AG04450 (cell line): ENCODE measurements at regions not wholly inside any gene's neighbourhood (a gene's known extent, or its start where the extent isn't known, plus 50 kb on each side); places are given as distances from the start of the nearest gene placed in this dataset.

Source experiments
- CTCF ChIA-PET: fragments of 300-600, 350-600 bp; formaldehyde crosslinking; extraction: SDS; loops from one replicate; lab custom pipeline; 2022; ENCODE audit warnings: antibody characterized with exemption, inconsistent platforms; lab: Charles Lee
- POLR2A ChIA-PET: fragments of 350-600 bp; formaldehyde crosslinking; extraction: SDS; loops from one replicate; lab custom pipeline; 2021; ENCODE audit warnings: antibody characterized with exemption, inconsistent platforms; lab: Yijun Ruan, JAX
- DNase-seq: peaks from one replicate; pipeline ENCODE4 v3.0.0-alpha.2; 2011; ENCODE audit warnings: low read depth, low spot score
- H3K27ac ChIP-seq: one replicate; pipeline ENCODE4 v1.5.1; 2012; ENCODE audit warnings: low read depth, low read length, control low read depth
- H3K27me3 ChIP-seq: one replicate; pipeline ENCODE4 v1.6.0; 2012; ENCODE audit warnings: low read length; ENCODE audit not compliant: control insufficient read depth, insufficient read depth
- H3K4me3 ChIP-seq: 2 replicates; pipeline ENCODE4 v1.5.1; 2011; ENCODE audit warnings: mild to moderate bottlenecking, low read depth, low read length, control low read depth
- H3K9me3 ChIP-seq: 2 replicates; pipeline ENCODE4 v1.5.1; 2012; ENCODE audit warnings: low read length; ENCODE audit not compliant: control insufficient read depth, insufficient read depth
- TF ChIP-seq, protein P1 (sequence below): IDR thresholded peaks from 2 replicates; pipeline ENCODE4 v1.5.1; 2011; ENCODE audit warnings: low read depth, low read length, control low read depth, inconsistent platforms

DNA sequence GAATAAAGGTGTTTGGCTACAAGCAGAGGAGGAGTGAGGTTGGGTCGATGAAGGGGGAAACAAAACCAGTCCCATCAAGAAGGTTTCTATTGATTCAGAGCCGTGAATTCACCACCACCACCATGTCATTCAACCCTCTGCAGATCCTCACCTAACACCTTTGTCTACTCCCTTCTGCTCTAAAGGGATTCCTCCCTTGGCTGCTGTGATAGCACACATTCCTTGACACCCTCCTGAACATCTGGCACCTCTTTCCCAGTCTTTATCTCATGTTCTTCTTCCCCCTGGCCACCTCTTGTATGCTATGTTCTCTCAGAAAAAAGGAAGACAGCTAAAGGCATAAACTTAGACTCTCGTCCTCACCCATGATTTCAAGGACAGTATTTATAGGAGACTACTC, 318.0 kb downstream of the GPAM start:
- Histone ChIP-seq H3K9me3 (peaks cover 3% of the 10 kb centered on the region), H3K27ac (no peak overlapping the region), H3K27me3 (no peaks in the 10 kb centered on the region), H3K4me3 (no peak overlapping the region)
- CTCF ChIA-PET = no interaction called here
- POLR2A ChIA-PET = no interaction called here
- TF ChIP-seq, protein P1, sequence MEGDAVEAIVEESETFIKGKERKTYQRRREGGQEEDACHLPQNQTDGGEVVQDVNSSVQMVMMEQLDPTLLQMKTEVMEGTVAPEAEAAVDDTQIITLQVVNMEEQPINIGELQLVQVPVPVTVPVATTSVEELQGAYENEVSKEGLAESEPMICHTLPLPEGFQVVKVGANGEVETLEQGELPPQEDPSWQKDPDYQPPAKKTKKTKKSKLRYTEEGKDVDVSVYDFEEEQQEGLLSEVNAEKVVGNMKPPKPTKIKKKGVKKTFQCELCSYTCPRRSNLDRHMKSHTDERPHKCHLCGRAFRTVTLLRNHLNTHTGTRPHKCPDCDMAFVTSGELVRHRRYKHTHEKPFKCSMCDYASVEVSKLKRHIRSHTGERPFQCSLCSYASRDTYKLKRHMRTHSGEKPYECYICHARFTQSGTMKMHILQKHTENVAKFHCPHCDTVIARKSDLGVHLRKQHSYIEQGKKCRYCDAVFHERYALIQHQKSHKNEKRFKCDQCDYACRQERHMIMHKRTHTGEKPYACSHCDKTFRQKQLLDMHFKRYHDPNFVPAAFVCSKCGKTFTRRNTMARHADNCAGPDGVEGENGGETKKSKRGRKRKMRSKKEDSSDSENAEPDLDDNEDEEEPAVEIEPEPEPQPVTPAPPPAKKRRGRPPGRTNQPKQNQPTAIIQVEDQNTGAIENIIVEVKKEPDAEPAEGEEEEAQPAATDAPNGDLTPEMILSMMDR = no peak
- DNase-seq = no peak

DNA sequence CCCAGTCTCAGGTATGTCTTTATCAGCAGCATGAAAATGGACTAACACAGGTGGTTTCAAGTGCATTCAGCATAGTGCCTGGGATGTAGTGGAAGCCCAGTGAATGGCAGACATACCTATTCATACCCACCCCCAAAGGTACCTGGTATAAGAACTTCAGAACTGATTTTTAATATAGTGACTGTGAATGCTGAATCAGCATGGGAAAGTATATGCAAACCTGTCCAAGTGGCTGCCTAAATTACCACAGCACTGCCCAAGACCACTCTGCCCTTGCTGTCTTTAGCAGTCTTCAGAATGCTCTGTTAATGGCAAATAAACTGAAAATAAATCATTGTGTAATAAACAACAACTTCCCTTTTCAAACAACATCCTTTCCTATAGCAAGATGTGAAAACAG, 312.1 kb downstream of the GPAM start:
- ChIA-PET POLR2A (no interaction called here), CTCF (no interaction called here)
- Histone ChIP-seq H3K9me3 (peaks cover 12% of the 10 kb centered on the region; the same call in 1 of the 2 replicates), H3K27ac (no peak overlapping the region), H3K4me3 (no peak overlapping the region), H3K27me3 (no peaks in the 10 kb centered on the region)
- DNase-seq = no peak
- TF ChIP-seq, protein P1 = no peak

DNA sequence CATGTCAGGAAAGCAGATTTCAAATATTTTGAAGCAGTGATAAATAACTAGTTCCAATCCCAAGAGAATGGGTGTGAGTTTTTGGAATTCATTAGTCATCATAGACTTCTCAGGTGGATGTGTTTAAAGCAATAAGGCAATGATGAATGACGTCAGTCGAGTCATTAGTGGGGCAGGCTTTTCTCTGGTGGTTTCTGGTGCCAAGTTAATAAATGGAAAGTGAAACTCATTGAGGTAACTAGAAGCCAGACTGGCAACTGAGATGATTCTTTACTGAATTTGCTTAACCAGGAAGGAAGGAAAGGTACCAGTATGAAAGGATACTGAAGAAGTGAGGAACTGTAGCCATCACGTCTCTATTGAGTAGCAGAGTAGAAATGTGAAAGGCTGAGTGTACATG, 311.0 kb downstream of the GPAM start:
- DNase-seq = no peak
- ChIA-PET CTCF (no interaction called here), POLR2A (no interaction called here)
- H3K9me3 ChIP-seq = peaks cover 12% of the 10 kb centered on the region; the same call in 1 of the 2 replicates
- TF ChIP-seq, protein P1 = no peak
- no peaks in the 10 kb centered on the region for H3K27me3 ChIP-seq
- no peak overlapping the region for H3K27ac ChIP-seq
- H3K4me3 ChIP-seq = no peak overlapping the region

DNA sequence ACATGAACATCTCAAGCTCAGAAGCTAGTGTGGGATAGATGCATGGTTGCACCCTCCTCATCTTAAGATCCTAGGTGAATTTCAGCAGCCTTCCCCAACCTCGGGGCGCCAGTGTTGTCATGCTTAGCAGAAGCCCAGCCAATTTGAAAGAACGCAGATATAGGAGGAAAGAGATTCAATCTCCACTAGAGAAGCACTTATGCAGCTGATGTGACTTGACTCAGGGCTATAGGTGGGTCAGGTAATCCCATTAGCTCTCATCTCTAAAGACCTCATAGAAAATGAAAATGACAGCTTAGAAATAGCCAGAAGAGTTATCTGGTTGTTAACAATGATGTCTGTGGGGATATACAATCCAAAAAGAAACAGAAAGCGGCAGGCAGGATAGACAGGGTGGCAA, 310.5 kb downstream of the GPAM start:
- TF ChIP-seq, protein P1 = no peak
- ChIA-PET POLR2A (no interaction called here), CTCF (no interaction called here)

DNA sequence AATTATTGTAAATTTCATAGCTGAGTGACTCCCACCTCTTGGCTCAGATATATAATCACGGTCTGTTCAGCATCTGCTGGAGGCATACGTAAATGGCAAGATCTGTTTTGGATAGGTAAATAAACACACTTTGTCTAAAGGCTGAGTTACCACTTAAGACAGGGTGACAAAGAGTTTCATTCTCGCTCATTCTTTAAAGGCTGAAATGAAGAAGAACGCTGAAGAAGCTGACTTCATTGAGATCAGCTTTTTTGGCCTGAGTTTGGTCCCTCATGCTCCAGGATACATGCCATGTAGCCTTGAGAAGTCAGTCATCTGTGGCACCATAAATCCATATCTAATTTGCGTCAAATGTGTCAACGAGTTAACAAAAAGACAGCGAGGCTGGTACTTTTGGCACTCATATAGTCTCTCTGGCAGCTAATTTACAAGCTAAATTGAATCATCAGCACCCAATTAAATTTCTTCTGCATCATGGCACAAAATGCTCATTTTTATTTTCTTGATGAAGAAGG, 309.9 kb downstream of the GPAM start:
- Histone ChIP-seq H3K27ac (no peak overlapping the region), H3K27me3 (no peaks in the 10 kb centered on the region), H3K9me3 (peaks cover 12% of the 10 kb centered on the region; the same call in 1 of the 2 replicates), H3K4me3 (no peak overlapping the region)
- no peak for DNase-seq
- ChIA-PET CTCF (no interaction called here), POLR2A (no interaction called here)
- TF ChIP-seq, protein P1 = no peak

More for the DNA sequence above, 310.5 kb downstream of the GPAM start:
- Histone ChIP-seq H3K27me3 (no peaks in the 10 kb centered on the region), H3K9me3 (peaks cover 12% of the 10 kb centered on the region; the same call in 1 of the 2 replicates), H3K27ac (no peak overlapping the region), H3K4me3 (no peak overlapping the region)
- no peak for DNase-seq
